Activated T-cell treated with anti-CD3 and anti-CD28 coated beads, Interleukin-2, amount 50 U/mL, for 48 hours (primary cell): ENCODE measurements at regions not wholly inside any gene's neighbourhood (a gene's known extent, or its start where the extent isn't known, plus 50 kb on each side); places are given as distances from the start of the nearest gene placed in this dataset.

Source experiments
- DNase-seq, 2 experiments: peaks; one replicate each; pipeline ENCODE4 v3.0.0-alpha.2; 2020

DNA sequence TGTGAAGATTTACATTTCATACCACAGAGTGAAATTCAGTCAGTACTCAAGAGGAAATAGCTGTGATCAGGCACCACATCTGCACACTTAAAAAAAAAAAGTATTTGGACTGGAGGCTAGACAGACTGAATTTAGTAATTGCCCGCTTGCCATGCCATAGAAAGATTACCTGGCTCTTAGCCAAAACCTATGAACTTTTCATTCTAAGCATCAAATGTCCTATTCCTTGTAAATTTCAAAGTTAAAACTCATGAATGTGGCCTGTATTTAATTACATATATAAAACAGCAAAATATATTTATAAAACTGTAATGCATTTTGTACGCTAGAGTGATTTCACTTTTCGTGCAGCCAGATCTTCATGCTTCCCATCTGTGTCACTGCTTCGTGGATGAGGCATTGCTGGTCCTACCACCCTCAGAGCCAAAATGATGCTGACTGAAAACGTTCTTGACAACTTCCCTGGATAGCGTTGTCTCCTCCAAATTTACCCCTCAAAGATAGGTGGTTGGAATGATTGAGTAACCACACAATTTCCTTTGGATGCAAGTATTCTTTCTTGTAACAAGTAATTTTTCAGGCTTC is 447.9 kb upstream of the SGCD start:
- DNase-seq = no peak

DNA sequence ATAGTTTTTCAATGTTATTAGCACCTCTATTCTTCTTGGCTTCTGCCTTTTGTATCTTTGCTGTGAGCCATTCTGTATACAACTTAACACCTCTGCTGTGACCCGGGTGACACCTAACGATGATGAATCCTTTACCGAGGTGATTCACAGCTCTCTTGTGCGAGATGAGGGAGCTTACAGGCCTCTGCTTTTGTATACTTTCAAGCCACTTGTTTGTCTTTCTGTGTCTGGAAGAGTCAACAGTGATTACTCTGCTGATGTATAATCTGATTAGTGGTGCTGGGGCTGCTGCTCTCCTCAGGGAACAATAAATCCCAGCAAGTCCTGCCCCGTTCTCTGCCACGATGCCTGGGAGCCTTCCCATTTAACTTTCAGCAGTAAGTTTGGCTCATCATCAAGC is 442.9 kb upstream of the SGCD start:
- no peak for DNase-seq

DNA sequence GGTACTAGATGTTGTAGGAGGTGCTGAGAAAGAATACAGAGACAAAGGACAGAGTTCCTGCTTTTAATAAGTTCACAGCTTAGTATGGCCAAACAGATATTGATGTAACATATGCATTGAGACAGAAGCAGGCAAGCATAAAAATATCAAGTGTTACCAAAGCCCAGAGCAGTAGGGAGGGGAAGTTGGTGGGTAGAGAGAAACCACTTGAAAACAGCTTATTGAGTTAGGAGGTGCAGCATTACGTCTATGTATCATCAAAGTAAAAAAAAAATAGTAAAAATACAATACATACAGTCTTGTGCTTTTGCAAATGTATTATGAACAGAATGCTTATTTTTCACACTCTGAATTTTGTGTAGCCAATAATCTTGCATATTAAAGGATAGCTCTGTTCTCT is 441.8 kb upstream of the SGCD start:
- DNase-seq = no peak

DNA sequence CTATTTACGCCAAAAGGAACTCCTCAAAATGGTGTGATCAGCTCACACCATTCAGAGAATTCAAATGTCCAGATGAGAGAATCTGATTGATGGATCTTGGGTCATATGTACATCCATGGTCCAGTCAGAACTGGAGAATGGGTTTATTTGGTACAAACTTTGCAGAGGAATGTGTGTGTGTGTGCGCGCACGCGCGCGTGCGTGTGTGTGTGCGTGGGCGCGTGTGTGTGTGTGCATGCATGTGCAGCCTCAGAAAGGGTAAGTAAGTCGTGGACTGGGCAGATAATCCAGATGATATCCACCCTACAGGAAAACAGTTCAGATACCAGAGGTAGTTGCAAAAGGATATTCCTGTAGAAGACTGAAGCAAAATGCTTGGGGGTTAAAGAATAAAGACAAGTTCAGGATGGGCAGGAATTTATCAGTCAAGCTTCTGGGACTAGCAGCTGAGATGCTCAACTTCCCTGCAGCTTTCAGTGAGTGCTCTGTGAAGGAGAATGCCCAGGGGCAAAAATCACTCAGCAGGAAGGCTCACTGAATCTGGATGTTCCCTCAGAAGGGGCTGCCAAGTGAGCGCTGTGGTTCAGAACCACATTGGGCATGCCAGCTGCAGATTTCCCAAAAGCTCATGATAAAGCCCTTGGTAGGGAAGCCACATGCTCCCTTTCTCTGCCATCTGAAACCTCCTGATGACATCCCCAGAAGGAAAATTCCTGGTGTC is 440.5 kb upstream of the SGCD start:
- DNase-seq = no peak

DNA sequence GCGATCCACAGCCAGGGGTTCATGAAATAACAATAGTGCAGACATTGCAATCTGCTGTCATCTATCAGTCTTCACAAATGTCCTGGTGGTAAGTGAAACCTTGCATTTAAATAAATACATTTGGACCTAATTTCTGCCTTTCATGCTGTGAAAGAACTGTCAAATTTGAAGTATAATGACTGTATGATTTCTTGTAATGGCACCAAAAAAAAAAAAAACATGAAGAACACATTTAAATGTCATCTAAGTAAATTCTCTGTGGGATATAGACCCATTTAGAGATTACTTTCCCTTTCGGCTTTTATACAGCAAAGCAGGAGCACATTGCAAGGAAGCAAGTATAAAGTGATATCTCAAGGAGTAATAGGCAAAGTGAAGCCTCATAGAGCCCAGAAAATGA is 431.5 kb upstream of the SGCD start:
- no peak for DNase-seq

DNA sequence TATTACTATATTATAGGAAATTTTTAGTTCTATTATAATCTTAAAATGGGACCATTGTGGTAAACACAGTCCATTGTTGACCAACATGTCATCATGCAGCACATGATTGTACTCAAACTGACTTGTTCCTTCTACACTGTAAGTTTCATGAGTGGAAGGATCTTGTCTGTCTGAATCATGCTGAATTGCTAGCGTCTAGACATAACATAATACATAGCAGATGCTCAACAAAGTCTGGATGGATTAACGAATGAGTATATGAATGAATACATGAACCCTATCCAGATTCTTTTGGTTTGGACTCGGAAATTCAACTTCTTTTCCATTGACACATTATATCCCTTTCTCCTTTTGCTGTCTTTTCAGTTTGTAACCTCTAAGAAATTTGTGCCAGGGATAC is 429.2 kb upstream of the SGCD start:
- no peak for DNase-seq

DNA sequence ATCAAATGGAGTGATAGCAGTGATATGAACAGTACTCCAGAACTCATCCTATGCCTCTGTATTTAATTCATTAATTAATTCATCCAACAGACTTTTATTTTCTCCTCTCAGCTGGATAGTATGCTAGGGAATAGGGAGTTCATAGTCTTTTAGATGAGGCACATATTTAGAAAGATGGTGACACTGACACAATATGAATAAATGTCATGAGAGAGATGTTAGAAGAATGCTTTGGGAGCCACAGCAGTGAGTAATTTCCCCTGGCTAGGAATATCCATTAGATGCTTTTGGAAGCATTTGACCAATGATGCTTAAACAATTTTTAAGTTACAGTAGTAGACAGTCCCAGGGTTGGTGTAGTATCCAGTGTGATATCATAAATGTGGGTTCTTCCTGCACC is 428.7 kb upstream of the SGCD start:
- DNase-seq = no peak

DNA sequence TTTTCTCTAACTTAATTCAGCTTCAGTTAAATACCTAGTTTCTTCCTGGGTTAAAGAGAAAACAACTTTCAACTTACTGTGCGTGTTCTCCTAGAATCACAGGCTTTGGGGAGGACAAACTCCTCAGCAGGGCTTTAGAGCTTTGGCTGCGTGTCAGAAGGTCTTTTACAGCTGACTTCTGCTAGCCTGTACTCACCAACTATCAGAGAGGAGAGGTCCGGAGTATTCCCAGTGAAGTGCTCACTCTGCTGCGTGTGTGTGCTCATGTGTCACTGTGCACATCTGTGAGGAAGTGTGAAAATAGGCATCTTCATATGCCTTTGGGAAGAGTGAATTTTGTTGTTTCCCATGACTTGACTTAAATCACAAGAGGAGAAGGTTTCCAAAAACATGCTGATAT is 423.2 kb upstream of the SGCD start:
- DNase-seq = no peak

DNA sequence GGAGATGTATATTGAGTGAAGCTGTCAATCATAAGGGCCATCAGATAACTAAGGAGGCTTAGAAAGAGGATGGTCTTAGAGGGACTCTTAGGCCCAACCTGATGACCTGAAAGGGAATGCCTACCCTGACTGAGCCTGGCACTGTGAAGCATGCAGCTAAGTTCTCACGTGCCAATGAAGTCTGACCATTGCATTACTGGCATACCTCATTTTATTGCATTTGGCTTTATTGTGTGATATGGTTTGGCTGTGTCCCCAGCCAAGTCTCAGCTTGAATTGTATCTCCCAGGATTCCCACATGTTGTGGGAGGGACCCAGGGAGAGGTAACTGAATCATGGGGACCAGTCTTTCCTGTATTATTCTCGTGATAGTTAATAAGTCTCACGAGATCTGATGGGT is 421.6 kb upstream of the SGCD start:
- DNase-seq = no peak

DNA sequence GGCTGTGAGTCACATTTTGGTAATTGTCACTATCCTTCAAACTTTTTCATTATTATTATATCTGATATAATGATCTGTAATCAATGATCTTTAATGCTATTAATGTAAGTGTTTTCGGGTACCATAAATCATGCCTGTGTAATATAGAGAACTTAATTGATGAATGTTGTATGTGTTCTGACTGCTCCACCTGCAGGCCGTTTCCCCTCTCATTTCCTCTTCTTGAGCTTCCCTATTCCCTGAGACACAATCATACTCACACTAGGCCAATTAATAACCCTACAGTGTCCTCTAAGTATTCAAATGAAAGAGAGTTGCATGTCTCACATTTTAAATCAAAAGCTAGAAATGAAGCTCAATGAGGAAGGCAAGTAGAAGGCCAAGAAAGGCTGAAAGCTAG is 420.9 kb upstream of the SGCD start:
- no peak for DNase-seq

DNA sequence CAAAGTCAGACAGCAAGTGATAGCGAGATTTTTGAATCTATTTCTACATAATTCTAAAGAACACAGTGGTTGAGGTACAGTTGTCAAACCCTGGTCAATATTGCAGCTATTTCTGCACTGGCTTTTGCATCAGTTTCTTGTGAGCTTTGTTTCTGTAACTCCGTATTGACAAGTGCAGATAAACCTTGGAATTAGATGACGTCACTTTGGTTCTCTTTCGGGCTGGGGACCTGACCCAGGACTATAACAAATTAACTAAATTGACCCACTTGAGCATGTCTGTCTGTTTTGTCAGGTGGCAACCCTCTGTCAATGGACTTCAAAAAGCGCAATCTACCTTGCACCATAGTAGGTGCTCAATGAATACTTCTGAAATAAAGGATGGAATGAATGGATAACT is 418.4 kb upstream of the SGCD start:
- DNase-seq = no peak

DNA sequence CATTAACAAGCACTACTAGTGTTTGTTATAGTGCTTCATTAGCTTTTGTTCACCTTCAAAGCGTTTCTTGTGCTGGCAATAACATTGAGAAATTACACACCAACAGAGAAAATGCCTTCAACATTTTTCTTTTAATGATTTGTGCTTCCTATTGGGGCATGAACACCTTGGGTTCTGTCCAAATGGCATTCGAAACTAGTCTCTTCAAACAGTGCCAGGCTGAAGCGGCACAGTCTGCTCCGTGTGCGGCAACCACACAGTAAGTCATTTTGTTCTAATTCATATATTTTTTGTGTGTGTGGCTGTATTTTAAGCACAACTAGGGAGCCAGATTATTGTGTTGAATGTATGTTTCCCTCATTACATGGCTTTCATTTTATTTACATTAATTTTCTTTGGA is 414.7 kb upstream of the SGCD start:
- DNase-seq = no peak

DNA sequence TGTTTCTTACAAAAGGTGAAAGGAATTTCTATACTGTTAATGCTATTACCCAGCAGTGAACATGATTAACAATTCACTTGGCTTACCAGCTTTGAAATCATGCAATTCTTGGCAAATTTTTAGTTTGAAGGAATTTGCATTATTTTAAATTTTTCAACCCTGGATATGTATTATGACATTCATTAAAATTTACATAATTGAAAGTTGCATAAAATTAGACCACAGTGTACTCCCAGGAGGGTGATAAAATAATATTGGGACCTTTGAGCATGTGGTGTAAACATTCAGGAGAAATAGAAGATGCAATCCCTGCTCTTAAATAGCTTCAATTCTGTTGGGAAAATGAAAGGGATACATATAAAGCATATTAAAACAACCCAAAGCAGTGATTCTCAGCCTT is 412.2 kb upstream of the SGCD start:
- DNase-seq = no peak

DNA sequence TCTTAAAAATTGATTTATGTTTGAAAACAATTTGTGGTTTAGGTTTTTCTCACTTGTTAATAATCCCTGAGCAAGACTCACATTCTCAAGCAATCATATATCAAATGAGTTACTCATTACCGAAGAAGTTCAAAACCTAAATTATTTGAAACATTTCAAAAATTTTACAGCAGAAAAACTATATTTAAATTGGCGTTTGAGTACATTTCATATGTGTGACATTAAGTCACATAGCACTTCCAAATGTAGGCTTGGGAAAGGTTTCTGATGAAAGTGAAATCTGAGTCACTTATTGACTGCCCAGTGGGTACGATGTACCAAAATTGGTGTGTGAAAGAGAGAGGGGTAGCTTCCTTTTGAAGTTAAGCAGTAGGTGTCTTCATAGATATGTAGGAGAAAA is 411.4 kb upstream of the SGCD start:
- DNase-seq = no peak

DNA sequence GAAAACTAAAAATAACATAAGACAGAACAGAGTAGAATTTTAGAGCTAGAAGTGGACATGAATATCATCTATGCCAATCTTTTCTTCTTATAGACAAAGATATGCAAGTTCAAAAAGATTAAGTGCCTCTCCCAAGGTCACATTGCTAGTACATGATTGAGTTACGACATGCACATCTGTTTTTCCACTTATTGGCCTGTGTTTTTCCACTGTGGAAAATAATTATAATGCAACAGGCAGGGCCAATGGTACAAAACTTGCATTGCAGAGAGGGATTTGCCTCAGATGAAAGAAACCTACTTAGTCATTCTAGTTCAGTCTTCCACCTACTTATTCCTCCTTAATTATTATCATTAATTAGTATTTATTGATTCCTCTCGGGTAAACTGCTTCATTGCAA is 407.8 kb upstream of the SGCD start:
- DNase-seq = no peak

DNA sequence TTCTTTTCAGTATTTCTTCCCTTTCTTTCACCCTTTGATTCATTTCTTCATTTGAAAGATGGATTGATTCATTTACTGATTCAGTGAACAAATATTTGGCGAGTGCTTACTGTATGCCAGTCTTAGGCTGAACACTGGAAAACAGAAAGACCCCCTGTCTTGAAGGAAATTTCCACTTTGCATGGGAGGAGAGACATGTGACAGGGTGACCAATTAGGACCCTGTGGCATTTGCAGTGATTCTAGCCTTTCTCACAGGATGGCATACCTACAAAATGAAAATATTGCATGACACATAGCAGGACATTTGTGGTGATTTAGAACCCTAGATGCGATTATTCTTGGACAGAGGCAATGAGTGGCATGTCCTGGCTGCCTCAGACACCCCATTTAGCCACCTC is 407.2 kb upstream of the SGCD start:
- no peak for DNase-seq

DNA sequence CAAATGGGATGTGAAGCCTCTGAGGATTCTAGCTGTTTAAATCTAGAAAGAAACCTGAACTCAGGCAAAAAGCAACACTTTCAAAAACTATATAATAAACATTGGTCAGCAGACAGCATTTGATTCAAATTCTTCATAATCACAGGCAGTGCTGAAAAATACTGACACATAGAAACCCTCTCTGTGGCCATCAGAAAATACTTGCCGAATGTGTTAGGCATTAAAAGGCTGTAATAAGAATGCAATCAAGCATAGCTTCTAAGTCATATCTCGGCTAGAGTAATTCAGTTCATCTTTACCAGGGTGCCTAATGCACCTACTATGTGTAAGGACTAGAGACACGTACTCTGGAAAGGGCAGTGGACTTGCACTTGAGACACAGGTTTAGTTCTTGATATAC is 405.3 kb upstream of the SGCD start:
- DNase-seq = no peak

DNA sequence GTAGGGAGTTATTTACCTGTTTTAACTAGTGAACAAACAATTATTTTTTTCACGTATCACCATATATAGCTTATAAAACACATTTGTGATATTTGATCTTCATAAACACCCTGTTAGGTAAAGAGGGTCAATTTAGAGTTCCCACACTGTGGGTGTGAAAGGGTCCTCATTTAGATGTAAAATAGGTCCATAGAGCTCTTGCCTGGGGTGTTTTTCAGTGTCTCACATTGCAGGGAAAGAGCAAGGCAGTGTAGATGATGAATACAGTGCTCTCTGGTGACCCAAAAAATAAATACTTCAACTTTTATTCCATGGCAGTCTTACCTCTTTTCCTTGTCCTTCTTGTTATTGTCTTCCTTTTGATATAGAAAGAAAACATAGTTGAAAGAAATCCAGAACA is 403.2 kb upstream of the SGCD start:
- DNase-seq = no peak

DNA sequence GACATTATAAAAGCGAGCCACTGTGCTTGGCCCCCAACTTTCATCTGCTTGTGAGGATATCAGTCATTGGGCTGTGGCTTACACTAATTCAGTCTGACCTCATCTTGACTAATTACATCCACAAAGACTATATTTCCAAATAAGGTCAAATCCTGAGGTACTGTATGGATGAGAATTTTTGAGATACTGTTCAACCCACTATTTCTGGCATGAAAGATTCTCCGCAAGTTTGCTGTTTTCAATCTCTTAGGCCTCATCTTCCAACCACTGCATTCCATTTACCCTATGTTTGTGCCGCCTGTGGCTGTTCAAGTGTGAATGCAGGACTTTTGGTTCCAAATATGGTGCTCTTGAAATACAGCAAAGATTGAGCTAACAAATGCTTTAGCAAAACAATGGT is 400.9 kb upstream of the SGCD start:
- DNase-seq = no peak

DNA sequence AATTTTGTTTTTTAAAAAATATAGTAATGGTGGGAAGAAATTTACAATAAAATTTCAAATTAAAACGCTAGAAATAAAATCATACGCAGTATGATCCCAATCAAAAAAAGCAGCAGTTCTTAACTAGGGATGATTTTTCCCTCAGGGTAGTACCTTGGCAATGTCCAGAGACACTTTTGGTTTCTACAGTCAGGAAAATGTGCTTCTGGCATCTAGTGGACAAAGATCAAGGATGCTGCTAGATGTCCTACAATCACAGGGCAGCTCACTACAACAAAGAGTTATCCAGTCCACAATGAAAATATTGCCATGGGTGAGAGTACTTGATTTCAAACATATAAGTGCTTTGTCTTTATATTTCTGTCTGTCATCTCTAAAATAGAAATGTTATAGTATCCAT is 400.2 kb upstream of the SGCD start:
- DNase-seq = no peak

DNA sequence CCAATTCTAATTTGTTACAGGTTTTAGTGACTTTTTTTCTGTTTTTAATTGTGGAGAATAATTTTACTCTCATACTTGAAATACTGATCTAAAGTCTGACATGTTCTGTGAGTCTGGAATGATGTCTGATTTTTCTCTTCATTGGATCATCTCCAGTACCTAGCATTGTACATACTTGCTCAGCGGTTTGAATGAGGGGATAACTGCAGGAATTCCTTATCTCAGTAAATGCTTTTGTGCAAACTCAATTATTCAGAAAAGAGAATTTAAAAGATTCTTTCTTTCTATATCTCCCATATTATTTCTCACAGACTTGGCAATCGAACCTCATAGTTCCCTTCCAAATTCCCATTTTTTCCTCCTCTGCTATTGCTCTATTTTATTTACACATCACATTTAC is 397.9 kb upstream of the SGCD start:
- DNase-seq = no peak

DNA sequence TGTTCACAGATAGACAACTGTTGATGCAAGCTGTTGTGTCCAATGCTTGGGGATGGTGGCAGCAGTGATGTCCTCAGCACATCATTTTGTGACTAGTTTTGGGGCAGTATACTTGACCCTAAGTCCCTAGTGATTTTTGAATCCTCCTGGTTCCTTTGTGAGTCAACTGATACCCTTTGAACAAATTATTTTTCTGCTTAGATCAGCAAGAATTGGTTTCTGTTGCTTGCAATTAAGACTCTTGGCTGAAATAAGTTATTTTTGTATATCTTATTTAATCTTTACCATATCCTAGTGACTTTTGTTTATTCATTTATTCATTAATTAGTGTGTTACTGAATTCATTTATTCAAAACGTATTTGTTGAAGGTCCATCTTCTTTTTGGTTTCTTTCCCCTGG is 392.0 kb upstream of the SGCD start:
- DNase-seq = no peak

DNA sequence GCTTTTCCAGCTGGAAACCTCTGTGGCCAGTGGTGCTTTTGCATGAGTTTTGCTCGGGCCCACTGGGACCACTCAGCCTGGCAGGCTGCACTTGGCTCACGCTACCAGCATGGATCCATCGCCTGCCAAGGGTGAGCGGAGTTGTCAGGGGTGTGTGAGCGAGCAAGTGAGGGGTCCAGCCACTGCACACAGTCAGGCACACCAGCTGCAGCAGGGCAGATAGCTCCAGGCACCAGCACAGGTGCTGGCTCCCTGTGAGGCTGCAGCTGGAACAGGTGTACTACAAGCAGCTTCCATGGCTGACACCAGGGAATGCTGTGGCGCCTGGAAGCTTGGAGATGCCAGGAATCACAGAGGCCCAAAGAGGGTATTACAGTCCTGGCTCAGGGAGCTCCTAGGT is 391.2 kb upstream of the SGCD start:
- no peak for DNase-seq

DNA sequence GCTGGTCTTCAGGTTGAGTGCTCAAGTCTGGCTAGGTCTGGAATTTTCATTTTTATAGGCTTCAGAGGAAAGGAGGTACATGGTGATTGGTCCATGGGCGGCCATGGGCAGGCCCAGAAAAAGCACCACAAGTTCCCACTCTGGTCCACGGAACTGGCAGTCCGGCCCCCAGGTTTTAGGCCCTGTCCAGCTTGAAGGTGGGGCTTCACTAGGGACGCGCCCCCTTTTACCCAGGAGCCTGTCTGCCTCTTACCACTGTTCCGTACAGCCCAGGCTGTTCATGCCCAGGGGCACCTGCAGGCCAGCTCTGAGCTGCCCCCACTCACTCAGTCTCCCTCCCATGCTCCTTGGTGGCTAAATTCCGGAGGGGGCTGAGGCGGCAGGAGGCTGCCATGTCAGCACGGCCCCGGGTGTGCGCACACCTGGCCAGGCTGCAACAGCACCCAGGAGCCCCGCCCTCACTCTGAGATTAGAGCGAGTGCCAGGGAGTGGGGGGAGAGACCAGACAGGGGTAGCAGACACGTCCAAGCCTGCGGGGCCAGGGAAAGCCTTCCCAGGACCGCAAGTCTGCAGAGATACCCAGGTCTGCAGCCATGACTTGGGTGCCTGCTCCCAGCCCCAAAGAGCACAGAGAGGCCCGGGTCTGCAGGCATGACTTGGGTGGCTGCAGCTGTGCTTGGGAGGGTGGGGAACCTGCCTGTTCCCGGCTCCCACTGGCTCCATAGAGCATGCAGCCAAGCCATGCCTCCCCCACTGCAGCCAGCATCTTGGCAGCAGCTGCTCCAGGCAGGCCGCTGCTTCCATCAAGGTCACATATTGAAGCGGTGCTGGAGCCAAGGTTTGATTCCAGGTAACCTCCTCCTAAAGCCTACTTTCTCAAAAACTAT is 390.2 kb upstream of the SGCD start:
- no peak for DNase-seq
